SK-N-SH treated with all-trans-retinoic acid at 6 μM for 48 hours (cell line): ENCODE measurements at regions not wholly inside any gene's neighbourhood (a gene's known extent, or its start where the extent isn't known, plus 50 kb on each side); places are given as distances from the start of the nearest gene placed in this dataset.
A peak's percentile ranks its signal among the peaks of the same experiment; 100 is the strongest.

Experiments used
- ATAC-seq: fragments of 200-7000 bp; cut with Tn5 transposase; 3 replicates; pipeline ENCODE4 v1.9.1; 2020; ENCODE audit warnings: mild to moderate bottlenecking, moderate library complexity
- ARNTL ChIP-seq: fragments of 450-650 bp; formaldehyde crosslinking; IDR thresholded peaks from 2 replicates; pipeline ENCODE4 v1.5.0; 2020; ENCODE audit warnings: low read depth, mild to moderate bottlenecking, moderate library complexity, borderline replicate concordance
- CREB5 ChIP-seq: fragments of 250-450 bp; sonication (Bioruptor Pico); IDR thresholded peaks from 2 replicates; pipeline ENCODE4 v1.5.1; 2020; ENCODE audit warnings: low read depth, mild to moderate bottlenecking, moderate library complexity
- CSDC2 ChIP-seq: fragments of 250-450 bp; sonication (Bioruptor Pico); IDR thresholded peaks from 2 replicates; pipeline ENCODE4 v1.5.0; 2020; ENCODE audit warnings: mild to moderate bottlenecking, moderate library complexity
- CSRNP3 ChIP-seq: fragments of 250-450 bp; sonication (Bioruptor Pico); IDR thresholded peaks from 2 replicates; pipeline ENCODE4 v1.5.1; 2021; ENCODE audit warnings: mild to moderate bottlenecking, moderate library complexity
- ESRRG ChIP-seq: fragments of 250-450 bp; sonication (Bioruptor Pico); IDR thresholded peaks from 2 replicates; pipeline ENCODE4 v1.6.1; 2021; ENCODE audit warnings: mild to moderate bottlenecking
- GLIS3 ChIP-seq: fragments of 250-450 bp; sonication (Bioruptor Pico); IDR thresholded peaks from 2 replicates; pipeline ENCODE4 v1.5.0; 2020; ENCODE audit warnings: mild to moderate bottlenecking, moderate library complexity
- ISL1 ChIP-seq: fragments of 250-450 bp; sonication (Bioruptor Pico); IDR thresholded peaks from 2 replicates; pipeline ENCODE4 v2.1.2; 2022; ENCODE audit warnings: mild to moderate bottlenecking, moderate library complexity
- OSR1 ChIP-seq: fragments of 250-450 bp; sonication (Bioruptor Pico); IDR thresholded peaks from 2 replicates; pipeline ENCODE4 v1.8.0; 2022; ENCODE audit warnings: moderate library complexity, mild to moderate bottlenecking, inconsistent platforms
- PATZ1 ChIP-seq: fragments of 250-450 bp; sonication (Bioruptor Pico); IDR thresholded peaks from 2 replicates; pipeline ENCODE4 v1.8.0; 2020; ENCODE audit warnings: mild to moderate bottlenecking, moderate library complexity, borderline replicate concordance
- POU6F1 ChIP-seq: fragments of 250-450 bp; sonication (Bioruptor Pico); IDR thresholded peaks from 2 replicates; pipeline ENCODE4 v1.8.0; 2021; ENCODE audit warnings: low read depth, mild to moderate bottlenecking, moderate library complexity, borderline replicate concordance
- PPARA ChIP-seq: fragments of 250-450 bp; sonication (Bioruptor Pico); IDR thresholded peaks from 2 replicates; pipeline ENCODE4 v1.5.0; 2020; ENCODE audit warnings: mild to moderate bottlenecking, borderline replicate concordance
- RARB ChIP-seq: fragments of 250-450 bp; sonication (Bioruptor Pico); IDR thresholded peaks from 2 replicates; pipeline ENCODE4 v1.8.0; 2021; ENCODE audit warnings: mild to moderate bottlenecking, moderate library complexity
- TCF4 ChIP-seq: fragments of 250-450 bp; sonication (Bioruptor Pico); IDR thresholded peaks from 2 replicates; pipeline ENCODE4 v1.8.0; 2021; ENCODE audit warnings: mild to moderate bottlenecking, moderate library complexity, borderline replicate concordance
- TOX ChIP-seq: fragments of 250-450 bp; sonication (Bioruptor Pico); IDR thresholded peaks from 2 replicates; pipeline ENCODE4 v1.8.0; 2021; ENCODE audit warnings: mild to moderate bottlenecking, moderate library complexity, borderline replicate concordance
- TSHZ2 ChIP-seq: fragments of 250-450 bp; sonication (Bioruptor Pico); IDR thresholded peaks from 2 replicates; pipeline ENCODE4 v1.5.0; 2020; ENCODE audit warnings: mild to moderate bottlenecking, moderate library complexity
- ZC3H10 ChIP-seq: fragments of 250-450 bp; sonication (Bioruptor Pico); IDR thresholded peaks from 2 replicates; pipeline ENCODE4 v1.5.1; 2021; ENCODE audit warnings: mild to moderate bottlenecking, moderate library complexity
- ZFP3 ChIP-seq: fragments of 250-450 bp; sonication (Bioruptor Pico); IDR thresholded peaks from 2 replicates; pipeline ENCODE4 v1.5.0; 2020; ENCODE audit warnings: mild to moderate bottlenecking, moderate library complexity
- ZFP30 ChIP-seq: fragments of 450-650 bp; formaldehyde crosslinking; IDR thresholded peaks from 2 replicates; pipeline ENCODE4 v1.5.0; 2022; ENCODE audit warnings: mild to moderate bottlenecking, moderate library complexity
- ZNF565 ChIP-seq: fragments of 450-650 bp; formaldehyde crosslinking; conservative IDR thresholded peaks from 2 replicates; pipeline ENCODE4 v1.5.0; 2020; ENCODE audit warnings: low read depth, mild to moderate bottlenecking, moderate library complexity
- ZNF70 ChIP-seq: fragments of 450-650 bp; formaldehyde crosslinking; IDR thresholded peaks from 2 replicates; pipeline ENCODE4 v1.5.0; 2020; ENCODE audit warnings: mild to moderate bottlenecking, moderate library complexity

DNA sequence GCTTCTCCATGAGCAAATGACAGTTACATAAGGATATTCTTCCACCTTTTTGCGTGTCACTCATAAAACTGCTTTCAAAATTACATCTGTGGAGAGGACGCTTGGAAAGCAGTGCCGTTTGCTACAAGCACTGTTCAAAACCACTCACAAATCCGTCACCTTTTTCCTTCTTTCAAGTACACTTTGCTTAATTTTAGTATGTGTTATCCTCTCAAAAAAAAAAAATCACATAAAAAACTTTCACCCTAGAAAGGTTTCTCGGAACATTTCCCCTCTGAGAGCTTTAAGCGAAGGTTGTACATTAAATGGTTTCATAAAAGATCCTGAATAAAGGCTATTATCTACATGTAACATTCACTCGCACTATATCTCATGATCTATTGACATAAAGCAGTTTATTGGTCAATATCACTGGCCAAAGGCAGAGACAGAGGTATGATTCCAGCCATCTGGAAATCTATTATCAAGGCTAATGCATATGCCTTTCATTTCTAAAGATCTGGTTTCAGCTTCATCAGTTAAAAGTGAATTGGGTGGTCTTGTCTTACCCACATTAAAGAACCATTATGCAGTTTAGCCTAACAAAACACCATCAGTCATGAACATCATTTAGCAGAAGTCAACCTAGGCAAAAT, 163.6 kb downstream of the ENC1 start:
- TF ChIP-seq TCF4 (CRISPR knock-in tag) = peak; percentile 50; the same call in 1 of the 2 replicates
- no peak for TF ChIP-seq ZNF70 (CRISPR knock-in tag)
- ATAC-seq = no peak

DNA sequence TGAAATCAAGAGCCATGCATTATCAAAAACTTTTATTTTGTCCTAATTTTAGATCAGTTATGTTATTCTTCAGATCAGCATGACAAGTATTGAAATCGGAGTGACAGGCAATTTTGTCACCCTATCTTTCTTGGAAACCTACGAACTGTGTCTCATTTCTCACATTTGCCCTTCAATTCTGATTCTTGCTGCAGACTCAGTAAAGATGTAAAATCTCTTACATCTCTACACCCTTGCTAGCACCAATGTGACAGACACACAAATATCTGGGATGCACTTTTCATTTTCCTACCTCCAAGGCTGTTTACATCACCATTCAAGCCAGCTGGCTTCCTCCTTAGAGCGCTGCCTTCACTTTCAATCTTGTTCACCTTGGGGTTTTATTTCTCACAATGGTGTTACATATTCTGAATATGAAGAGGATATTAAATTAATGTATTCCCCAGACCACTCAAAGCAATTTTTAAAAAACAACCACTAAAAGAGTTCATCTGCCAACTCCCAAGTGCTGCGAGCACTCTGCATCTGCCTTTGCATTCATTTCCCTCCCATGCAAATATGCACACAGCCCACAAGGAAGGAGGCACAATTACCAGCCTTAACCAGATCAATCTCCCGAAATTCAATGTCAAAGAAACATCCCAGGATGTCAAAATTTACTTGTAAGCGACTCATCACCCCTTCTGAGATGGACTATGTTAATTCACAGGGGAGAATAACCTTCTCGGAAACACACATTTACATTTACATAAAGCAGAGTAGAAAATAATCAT, 164.3 kb downstream of the ENC1 start:
- TF ChIP-seq ARNTL (CRISPR knock-in tag) (no peak), ZFP3 (CRISPR knock-in tag) (no peak), ZC3H10 (CRISPR knock-in tag) (no peak)
- TF ChIP-seq, all 23 proteins: peak for 0
- no peak for ATAC-seq

GRCh38 chr5:74471875-74472274, 168.7 kb downstream of the ENC1 start:
- TF ChIP-seq ZNF565 (CRISPR knock-in tag) = no peak
- TF ChIP-seq ARNTL (CRISPR knock-in tag) = no peak
- no peak for TF ChIP-seq POU6F1 (CRISPR knock-in tag)
- TF ChIP-seq PATZ1 = no peak
- no peak for TF ChIP-seq GLIS3 (CRISPR knock-in tag)
- no peak for TF ChIP-seq TOX (CRISPR knock-in tag)
- no peak for TF ChIP-seq ZFP30 (CRISPR knock-in tag)
- no peak for TF ChIP-seq ESRRG (CRISPR knock-in tag)
- no peak for TF ChIP-seq TSHZ2 (CRISPR knock-in tag)
- no peak for TF ChIP-seq ZC3H10 (CRISPR knock-in tag)
- no peak for TF ChIP-seq ISL1
- TF ChIP-seq OSR1 = no peak
- TF ChIP-seq PPARA (CRISPR knock-in tag) = no peak
- no peak for TF ChIP-seq CSDC2 (CRISPR knock-in tag)
- TF ChIP-seq ZNF70 (CRISPR knock-in tag) = no peak
- TF ChIP-seq CREB5 (CRISPR knock-in tag) = no peak
- TF ChIP-seq CSRNP3 (CRISPR knock-in tag) = no peak
- no peak for TF ChIP-seq TCF4 (CRISPR knock-in tag)
- TF ChIP-seq RARB = no peak
- no peak for TF ChIP-seq ZFP3 (CRISPR knock-in tag)
- TF ChIP-seq, all 23 proteins: peak for 0
- no peak for ATAC-seq
